Stimulated activated naive CD4-positive, alpha-beta T cell treated with Interleukin-2 at 50 U/mL for 16 hours (primary cell): ENCODE measurements at regions not wholly inside any gene's neighbourhood (a gene's known extent, or its start where the extent isn't known, plus 50 kb on each side); places are given as distances from the start of the nearest gene placed in this dataset.

ENCODE experiments used
- DNase-seq: peaks from one replicate; lab custom pipeline; 2025; lab: John Stamatoyannopoulos, UW

DNA sequence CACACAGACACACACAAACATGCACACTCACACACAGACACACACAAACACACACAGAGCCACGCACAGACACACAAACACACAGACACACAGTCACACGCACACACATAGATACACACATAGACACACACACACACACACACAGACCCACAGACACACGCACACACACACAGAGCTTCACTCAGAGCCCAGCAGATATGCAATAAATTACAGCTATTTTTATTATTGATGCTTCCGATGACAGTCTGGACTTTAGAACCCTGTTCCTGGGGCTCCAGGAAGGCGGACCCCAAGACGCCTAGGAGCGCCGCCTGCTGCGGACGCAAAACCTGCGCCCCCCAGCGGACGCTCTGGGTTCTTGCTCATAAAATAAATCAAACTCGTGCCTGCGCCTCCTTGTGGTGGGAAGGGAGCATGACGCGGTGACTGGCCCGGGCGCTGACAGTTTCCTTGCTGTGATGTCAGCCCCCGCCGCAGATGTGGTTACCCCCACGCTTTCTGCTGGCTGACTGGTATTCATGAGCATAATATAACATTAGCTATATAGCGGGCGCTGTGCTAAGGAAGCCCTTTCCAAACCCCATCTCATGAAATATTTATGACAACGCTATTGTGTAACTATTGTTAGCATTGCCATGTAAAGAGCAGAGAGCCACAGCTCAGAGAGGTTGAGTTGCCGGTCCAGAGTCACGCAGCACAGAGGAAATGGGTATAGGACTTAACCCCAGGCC lies 64.4 kb upstream of the TM9SF2 start:
- peak; percentile 92 for DNase-seq

DNA sequence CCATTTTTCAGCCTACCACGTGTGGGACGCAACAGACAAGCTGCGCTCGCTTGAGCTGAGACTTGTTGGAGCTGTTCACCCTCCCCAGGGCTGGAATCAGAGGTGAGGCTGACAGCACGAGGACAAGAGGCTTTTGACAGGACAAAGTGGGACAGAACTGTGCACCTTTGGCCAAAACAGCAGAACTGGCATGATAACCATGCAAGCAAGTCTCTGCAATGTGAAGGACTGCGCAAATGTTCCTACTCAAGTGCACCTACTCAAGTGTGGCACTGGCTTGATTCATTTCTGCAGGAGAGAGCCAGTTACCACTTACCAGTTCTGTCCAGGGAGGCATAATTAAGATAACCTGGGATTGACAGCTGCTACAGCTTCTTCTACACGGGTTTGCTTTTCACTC lies 62.2 kb upstream of the TM9SF2 start:
- DNase-seq = no peak

DNA sequence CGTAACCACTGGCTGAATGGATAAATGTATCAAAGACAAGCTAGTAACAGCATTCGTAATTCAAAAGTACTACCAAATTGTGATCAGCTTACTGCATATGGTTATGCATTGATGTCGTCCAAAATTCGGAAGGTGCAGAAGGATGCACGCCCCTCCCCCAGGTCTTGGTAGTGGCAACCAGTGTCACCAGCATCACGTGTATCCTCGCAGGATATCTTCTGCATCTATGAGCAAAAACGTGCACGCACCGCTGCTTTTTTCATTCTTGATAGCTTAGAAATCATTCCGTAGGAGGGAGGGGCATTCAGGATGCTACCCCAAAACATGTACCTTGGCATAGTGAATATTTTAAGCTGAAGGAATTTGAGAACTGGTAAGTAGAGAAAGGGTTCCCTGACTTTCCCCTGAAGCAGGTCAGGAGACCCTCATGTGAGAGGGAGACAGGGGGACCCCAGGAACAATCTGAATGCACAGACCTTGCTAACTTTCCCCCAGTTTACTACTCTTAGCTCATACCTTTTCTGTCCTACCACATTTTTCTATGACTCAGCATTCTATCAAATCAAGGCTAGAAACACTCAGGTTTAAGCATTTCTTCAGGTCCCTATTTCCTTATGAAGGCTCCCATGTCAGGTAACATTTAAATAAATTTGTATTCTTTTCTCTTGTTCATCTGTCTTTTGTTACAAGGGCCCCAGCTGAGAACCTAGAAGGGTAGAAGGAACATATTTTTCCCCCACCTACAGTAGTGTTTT lies 61.2 kb upstream of the TM9SF2 start:
- DNase-seq = no peak

- DNase-seq = peak; percentile 34
These were observed 58.9 kb upstream of the TM9SF2 start for GRCh38 chr13:99442273-99442895.

- DNase-seq = no peak
These were observed 55.0 kb upstream of the TM9SF2 start for GRCh38 chr13:99446242-99446641.

GRCh38 chr13:99448546-99448945 lies 52.7 kb upstream of the TM9SF2 start:
- no peak for DNase-seq

DNA sequence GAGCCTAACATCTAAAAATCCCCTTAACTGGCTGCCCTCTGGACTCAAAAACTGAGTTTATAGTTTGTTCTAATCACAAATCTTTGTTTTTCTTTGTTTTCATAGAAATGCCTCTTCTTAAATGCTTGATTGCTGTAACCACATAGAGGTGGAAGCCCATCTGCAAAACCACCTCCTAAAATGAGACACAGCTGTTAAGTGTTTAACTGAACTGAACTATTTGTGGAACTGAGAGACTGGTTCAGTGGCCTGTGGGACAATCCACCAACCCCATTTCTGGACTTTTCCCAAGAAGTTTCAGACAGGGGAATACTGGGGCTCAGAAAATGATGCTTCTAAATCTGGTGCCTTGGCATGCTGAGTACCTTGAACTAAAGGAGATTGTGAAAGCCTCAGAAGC lies 50.9 kb upstream of the TM9SF2 start:
- no peak for DNase-seq
